Endothelial cell of umbilical vein (primary cell): ENCODE measurements at regions not wholly inside any gene's neighbourhood (a gene's known extent, or its start where the extent isn't known, plus 50 kb on each side); places are given as distances from the start of the nearest gene placed in this dataset.

ENCODE experiments used
- BruUV-seq: library from RNA; stranded (reverse); fragments of 400-500 nt; replicated peaks from 2 replicates; lab custom pipeline; 2021; lab: Mats Ljungman, UMichigan
- CTCF ChIA-PET: fragments of 300-600, 350-600 bp; sonication (Branson Sonifier 250); formaldehyde crosslinking; loops from one replicate; lab custom pipeline; 2021; ENCODE audit warnings: antibody characterized with exemption, inconsistent platforms; lab: Charles Lee
- POLR2A ChIA-PET: fragments of 300-600, 350-600 bp; sonication (Branson Sonifier 250); formaldehyde crosslinking; loops from one replicate; lab custom pipeline; 2021; ENCODE audit warnings: antibody characterized with exemption, inconsistent platforms; lab: Charles Lee
- DNase-seq: peaks from one replicate; pipeline ENCODE4 v3.0.0-alpha.2; 2011; ENCODE audit warnings: low read depth, low spot score
- FAIRE-seq: peaks from 2 replicates; lab custom pipeline; 2011; peaks lifted over from hg19 to GRCh38; lab: Jason Lieb, UNC
- H2AFZ ChIP-seq: 2 replicates; pipeline ENCODE4 v1.6.0; 2012; ENCODE audit warnings: low read depth, low read length, control low read depth, inconsistent platforms
- H3K27ac ChIP-seq: 2 replicates; pipeline ENCODE4 v1.5.1; 2011; ENCODE audit warnings: low read depth, mild to moderate bottlenecking, control low read depth, low read length, moderate library complexity; ENCODE audit not compliant: insufficient read depth
- H3K27me3 ChIP-seq, 2 experiments: 2 replicates each; pipeline versions ENCODE4 v1.6.0 to v1.6.1; 2011; ENCODE audit warnings: low read length in 2 of 2, mixed read lengths in 1 of 2; ENCODE audit not compliant: control insufficient read depth in 2 of 2, insufficient read depth in 2 of 2
- H3K36me3 ChIP-seq, 2 experiments: 2 replicates in 1 of 2; 3 replicates in 1 of 2; pipeline ENCODE4 v1.5.1; 2011; ENCODE audit warnings: low read length in 2 of 2, mild to moderate bottlenecking in 1 of 2, moderate library complexity in 1 of 2; ENCODE audit not compliant: control insufficient read depth in 2 of 2, insufficient read depth in 2 of 2; ENCODE audit errors: extremely low read depth in 1 of 2
- H3K4me1 ChIP-seq: 3 replicates; pipeline ENCODE4 v1.5.1; 2011; ENCODE audit warnings: mild to moderate bottlenecking, low read length; ENCODE audit not compliant: control insufficient read depth, insufficient read depth; ENCODE audit errors: extremely low read depth
- H3K4me2 ChIP-seq: 2 replicates; pipeline ENCODE4 v1.6.1; 2011; ENCODE audit warnings: low read length, control low read depth, mixed read lengths; ENCODE audit not compliant: insufficient read depth
- H3K4me3 ChIP-seq, 3 experiments: fragments of 200-600 bp in 1 of 3; sonication (generic), shearing (Covaris generic) in 1 of 3; replicated peaks in 1 of 3; 2 replicates each; pipeline ENCODE4 v1.5.1; 2011 to 2016; ENCODE audit warnings: control low read depth in 3 of 3, low read length in 3 of 3, mild to moderate bottlenecking in 2 of 3, inconsistent platforms in 1 of 3, low read depth in 1 of 3, moderate library complexity in 1 of 3; ENCODE audit not compliant: insufficient read depth in 1 of 3
- H3K79me2 ChIP-seq: 2 replicates; pipeline ENCODE4 v1.6.0; 2012; ENCODE audit warnings: low read length, inconsistent platforms; ENCODE audit not compliant: control insufficient read depth, insufficient read depth
- H3K9ac ChIP-seq: replicated peaks from 2 replicates; pipeline ENCODE3; 2011; ENCODE audit warnings: low read length, control low read depth; ENCODE audit not compliant: insufficient read depth; ENCODE audit errors: extremely low read depth
- H3K9me1 ChIP-seq: replicated peaks from 3 replicates; pipeline ENCODE4 v1.6.0; 2011; ENCODE audit warnings: mild to moderate bottlenecking, low read length; ENCODE audit not compliant: control insufficient read depth, insufficient read depth; ENCODE audit errors: extremely low read depth
- H3K9me3 ChIP-seq: replicated peaks from 2 replicates; pipeline ENCODE4 v1.5.1; 2012; ENCODE audit warnings: low read length, inconsistent platforms; ENCODE audit not compliant: control insufficient read depth, insufficient read depth
- H4K20me1 ChIP-seq: replicated peaks from 2 replicates; pipeline ENCODE3; 2011; ENCODE audit warnings: mild to moderate bottlenecking, low read length; ENCODE audit not compliant: control insufficient read depth, insufficient read depth; ENCODE audit errors: extremely low read depth
- EZH2 ChIP-seq: IDR thresholded peaks from 2 replicates; pipeline ENCODE4 v1.6.1; 2012; ENCODE audit warnings: borderline replicate concordance, low read depth, mild to moderate bottlenecking, moderate library complexity, low read length, inconsistent platforms; ENCODE audit not compliant: severe bottlenecking
- FOS ChIP-seq: IDR thresholded peaks from 2 replicates; pipeline ENCODE4 v1.6.1; 2011; ENCODE audit warnings: mild to moderate bottlenecking, low read length, moderate library complexity, borderline replicate concordance; ENCODE audit not compliant: insufficient read depth
- GATA2 ChIP-seq: IDR thresholded peaks from 2 replicates; pipeline ENCODE4 v1.7.0; 2011; ENCODE audit warnings: low read depth, mild to moderate bottlenecking, moderate library complexity, mixed read lengths, low read length; ENCODE audit not compliant: insufficient read length, insufficient read depth
- JUN ChIP-seq: IDR thresholded peaks from 2 replicates; pipeline ENCODE4 v1.6.1; 2011; ENCODE audit warnings: borderline replicate concordance, low read depth; ENCODE audit not compliant: insufficient read length, insufficient read depth
- MYC ChIP-seq: IDR thresholded peaks from one replicate; pipeline ENCODE4 v1.6.1; 2011; ENCODE audit warnings: mild to moderate bottlenecking, low read depth, low read length
- POLR2A ChIP-seq: IDR thresholded peaks from 2 replicates; pipeline ENCODE4 v1.6.1; 2012; ENCODE audit warnings: low read depth, mild to moderate bottlenecking, control low read depth, low read length
- POLR2AphosphoS5 ChIP-seq: IDR thresholded peaks from 2 replicates; pipeline ENCODE4 v1.6.1; 2012; ENCODE audit warnings: low read depth, mild to moderate bottlenecking, control low read depth, low read length, moderate library complexity; ENCODE audit not compliant: insufficient read depth
- dilution Hi-C: fragments of 300-500 bp; cut with MboI; formaldehyde crosslinking; loops from one replicate; pipeline ENCODE4 v1.15.0; 2019; ENCODE audit warnings: low sequenced_read_pairs; ENCODE audit not compliant: extremely low pct_ligation_motif_present
- intact Hi-C: fragments of 100-400 bp; cut with micrococcal nuclease; formaldehyde crosslinking; loops from one replicate; pipeline ENCODE4 v1.10.0; 2022
- TF ChIP-seq, protein P1 (sequence below): IDR thresholded peaks from 2 replicates; pipeline ENCODE4 v1.6.1; 2011; ENCODE audit not compliant: insufficient read depth, insufficient read length
- TF ChIP-seq, protein P2 (sequence below), 2 donors: IDR thresholded peaks; 1 replicate in 1 of 2; 2 replicates in 1 of 2; pipeline ENCODE4 v1.5.1; 2011; ENCODE audit warnings: low read length in 2 of 2, mild to moderate bottlenecking in 2 of 2, moderate library complexity in 2 of 2, control low read depth in 1 of 2, inconsistent platforms in 1 of 2, low read depth in 1 of 2; ENCODE audit not compliant: insufficient read depth in 1 of 2; ENCODE audit errors: extremely low read depth in 1 of 2

DNA sequence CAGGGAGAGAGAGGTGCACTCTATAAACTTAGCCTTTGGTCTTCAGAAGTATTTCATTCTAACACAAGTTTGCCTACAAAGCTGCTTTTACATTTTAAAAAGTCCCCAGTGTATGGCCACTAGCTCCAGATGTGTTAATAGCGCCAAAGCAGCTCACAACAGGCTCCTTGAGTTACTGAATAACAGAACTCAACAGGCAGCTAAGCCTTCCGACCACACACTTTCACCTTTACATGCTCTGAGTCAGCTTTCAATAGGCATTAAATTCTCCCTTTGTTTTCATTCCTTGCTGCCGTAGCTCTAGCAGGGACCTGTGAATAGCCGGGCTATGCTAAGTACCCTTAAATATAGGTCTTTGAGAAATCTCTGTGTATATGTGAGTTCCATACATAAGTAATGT is 262.8 kb upstream of the PARD3B start:
- dilution Hi-C loops = no loop called here
- no TSS peak for BruUV-seq
- CTCF ChIA-PET = no interaction called here

More for the DNA sequence above, 262.8 kb upstream of the PARD3B start:
- Histone ChIP-seq H3K4me2 (no peak overlapping the region), H4K20me1 (no peaks in the 10 kb centered on the region), H3K9me3 (no peaks in the 10 kb centered on the region), H3K79me2 (no peaks in the 10 kb centered on the region), H3K9ac (no peak overlapping the region), H3K27ac (no peak overlapping the region), H2AFZ (no peak overlapping the region), H3K27me3 (peaks cover 0 to 7% of the 10 kb centered on the region in 2 experiments), H3K4me1 (no peaks in the 10 kb centered on the region), H3K36me3 (no peaks in the 10 kb centered on the region), H3K4me3 (no peak overlapping the region), H3K9me1 (no peaks in the 10 kb centered on the region)
- no peak for FAIRE-seq
- TF ChIP-seq POLR2A = no peak
- no peak for TF ChIP-seq JUN
- TF ChIP-seq, protein P1, sequence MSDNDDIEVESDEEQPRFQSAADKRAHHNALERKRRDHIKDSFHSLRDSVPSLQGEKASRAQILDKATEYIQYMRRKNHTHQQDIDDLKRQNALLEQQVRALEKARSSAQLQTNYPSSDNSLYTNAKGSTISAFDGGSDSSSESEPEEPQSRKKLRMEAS = no peak
- no peak for TF ChIP-seq POLR2AphosphoS5
- no peak for TF ChIP-seq MYC
- TF ChIP-seq GATA2 = no peak
- no peak for TF ChIP-seq EZH2
- TF ChIP-seq FOS = no peak
- TF ChIP-seq, protein P2, sequence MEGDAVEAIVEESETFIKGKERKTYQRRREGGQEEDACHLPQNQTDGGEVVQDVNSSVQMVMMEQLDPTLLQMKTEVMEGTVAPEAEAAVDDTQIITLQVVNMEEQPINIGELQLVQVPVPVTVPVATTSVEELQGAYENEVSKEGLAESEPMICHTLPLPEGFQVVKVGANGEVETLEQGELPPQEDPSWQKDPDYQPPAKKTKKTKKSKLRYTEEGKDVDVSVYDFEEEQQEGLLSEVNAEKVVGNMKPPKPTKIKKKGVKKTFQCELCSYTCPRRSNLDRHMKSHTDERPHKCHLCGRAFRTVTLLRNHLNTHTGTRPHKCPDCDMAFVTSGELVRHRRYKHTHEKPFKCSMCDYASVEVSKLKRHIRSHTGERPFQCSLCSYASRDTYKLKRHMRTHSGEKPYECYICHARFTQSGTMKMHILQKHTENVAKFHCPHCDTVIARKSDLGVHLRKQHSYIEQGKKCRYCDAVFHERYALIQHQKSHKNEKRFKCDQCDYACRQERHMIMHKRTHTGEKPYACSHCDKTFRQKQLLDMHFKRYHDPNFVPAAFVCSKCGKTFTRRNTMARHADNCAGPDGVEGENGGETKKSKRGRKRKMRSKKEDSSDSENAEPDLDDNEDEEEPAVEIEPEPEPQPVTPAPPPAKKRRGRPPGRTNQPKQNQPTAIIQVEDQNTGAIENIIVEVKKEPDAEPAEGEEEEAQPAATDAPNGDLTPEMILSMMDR (IDR thresholded peaks at IDR 0.05; ENCODE audit: extremely low read depth in 1 of 2, insufficient read depth in 1 of 2, low read depth in 1 of 2, low read length in 2 of 2) = no peak
- DNase-seq = no peak
- intact Hi-C loops = no loop called here
- POLR2A ChIA-PET = no interaction called here
